Type B pancreatic cell (in vitro differentiated cells): ENCODE measurements at regions not wholly inside any gene's neighbourhood (a gene's known extent, or its start where the extent isn't known, plus 50 kb on each side); places are given as distances from the start of the nearest gene placed in this dataset.
"Not testable (repeated sequence)": the region's sequence is repeated elsewhere in the genome, so short reads cannot be mapped to it uniquely, and the experiment has no call there.

Source experiments
- DNase-seq: peaks from one replicate; pipeline ENCODE4 v3.0.0; 2021; ENCODE audit warnings: mixed read lengths; ENCODE audit not compliant: unreplicated experiment; ENCODE audit errors: extremely low spot score
- H3K27ac Mint-ChIP-seq: 2 replicates; pipeline ENCODE4 v1.8.0; 2021; ENCODE audit warnings: mild to moderate bottlenecking, mixed read lengths
- H3K27me3 Mint-ChIP-seq: 2 replicates; pipeline ENCODE4 v1.8.0; 2021; ENCODE audit warnings: mixed read lengths
- H3K36me3 Mint-ChIP-seq: 2 replicates; pipeline ENCODE4 v1.8.0; 2021; ENCODE audit warnings: mixed read lengths
- H3K4me1 Mint-ChIP-seq: one replicate; pipeline ENCODE4 v1.8.0; 2021; ENCODE audit warnings: mixed read lengths; ENCODE audit not compliant: unreplicated experiment
- H3K4me3 Mint-ChIP-seq: 2 replicates; pipeline ENCODE4 v1.8.0; 2021; ENCODE audit warnings: mild to moderate bottlenecking, mixed read lengths
- H3K9me3 Mint-ChIP-seq: 2 replicates; pipeline ENCODE4 v1.8.0; 2021; ENCODE audit warnings: mixed read lengths
- TF ChIP-seq, protein P1 (sequence below): fragments of 200-600 bp; sonication (generic); conservative IDR thresholded peaks from 2 replicates; pipeline ENCODE4 v1.5.0; 2021; ENCODE audit warnings: antibody characterized with exemption, mild to moderate bottlenecking

DNA sequence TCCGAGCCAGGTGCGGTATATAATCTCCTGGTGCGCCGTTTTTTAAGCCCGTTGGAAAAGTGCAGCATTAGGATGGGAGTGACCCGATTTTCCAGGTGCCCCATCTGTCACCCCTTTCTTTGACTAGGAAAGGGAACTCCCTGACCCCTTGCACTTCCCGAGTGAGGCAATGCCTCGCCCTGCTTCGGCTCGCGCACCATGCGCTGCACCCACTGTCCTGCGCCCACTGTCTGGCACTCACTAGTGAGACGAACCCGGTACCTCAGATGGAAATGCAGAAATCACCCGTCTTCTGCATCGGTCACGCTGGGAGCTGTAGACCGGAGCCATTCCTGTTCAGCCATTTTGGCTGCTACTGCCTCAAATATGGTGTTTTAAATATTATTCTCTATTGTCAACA, 198.0 kb downstream of the MEIS1 start:
- not testable (repeated sequence) for H3K4me1 Mint-ChIP-seq

DNA sequence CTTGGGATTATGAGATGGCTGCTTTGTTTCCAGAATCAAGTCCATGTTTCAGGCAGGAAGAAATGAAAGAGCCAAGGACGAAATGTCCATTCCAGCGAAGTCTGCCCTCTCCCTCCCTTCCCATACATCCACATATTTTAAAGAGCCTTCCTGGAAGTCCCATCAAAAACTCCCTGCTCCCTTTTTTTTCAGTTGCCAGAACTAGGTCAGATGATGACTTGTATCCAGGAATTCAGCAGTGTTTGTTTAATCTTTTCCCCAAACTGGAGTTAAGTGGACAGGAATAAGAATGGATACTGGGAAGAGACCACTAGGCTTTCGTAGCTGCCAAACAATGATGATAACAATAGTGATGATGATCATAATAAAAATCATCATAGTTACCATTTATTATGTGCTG, 198.7 kb downstream of the MEIS1 start:
- H3K4me3 Mint-ChIP-seq, result no peak overlapping the region
- H3K27me3 Mint-ChIP-seq, result no peaks in the 10 kb centered on the region
- H3K9me3 Mint-ChIP-seq, result peaks cover 4% of the 10 kb centered on the region
- H3K36me3 Mint-ChIP-seq, result no peaks in the 10 kb centered on the region
- no peak for DNase-seq
- no peak overlapping the region for H3K27ac Mint-ChIP-seq
- H3K4me1 Mint-ChIP-seq, result no peaks in the 10 kb centered on the region
- TF ChIP-seq, protein P1, sequence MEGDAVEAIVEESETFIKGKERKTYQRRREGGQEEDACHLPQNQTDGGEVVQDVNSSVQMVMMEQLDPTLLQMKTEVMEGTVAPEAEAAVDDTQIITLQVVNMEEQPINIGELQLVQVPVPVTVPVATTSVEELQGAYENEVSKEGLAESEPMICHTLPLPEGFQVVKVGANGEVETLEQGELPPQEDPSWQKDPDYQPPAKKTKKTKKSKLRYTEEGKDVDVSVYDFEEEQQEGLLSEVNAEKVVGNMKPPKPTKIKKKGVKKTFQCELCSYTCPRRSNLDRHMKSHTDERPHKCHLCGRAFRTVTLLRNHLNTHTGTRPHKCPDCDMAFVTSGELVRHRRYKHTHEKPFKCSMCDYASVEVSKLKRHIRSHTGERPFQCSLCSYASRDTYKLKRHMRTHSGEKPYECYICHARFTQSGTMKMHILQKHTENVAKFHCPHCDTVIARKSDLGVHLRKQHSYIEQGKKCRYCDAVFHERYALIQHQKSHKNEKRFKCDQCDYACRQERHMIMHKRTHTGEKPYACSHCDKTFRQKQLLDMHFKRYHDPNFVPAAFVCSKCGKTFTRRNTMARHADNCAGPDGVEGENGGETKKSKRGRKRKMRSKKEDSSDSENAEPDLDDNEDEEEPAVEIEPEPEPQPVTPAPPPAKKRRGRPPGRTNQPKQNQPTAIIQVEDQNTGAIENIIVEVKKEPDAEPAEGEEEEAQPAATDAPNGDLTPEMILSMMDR, result no peak

More for the DNA sequence above, 198.0 kb downstream of the MEIS1 start:
- not testable (repeated sequence) for H3K36me3 Mint-ChIP-seq, DNase-seq, H3K9me3 Mint-ChIP-seq, H3K27ac Mint-ChIP-seq, H3K4me3 Mint-ChIP-seq, H3K27me3 Mint-ChIP-seq

DNA sequence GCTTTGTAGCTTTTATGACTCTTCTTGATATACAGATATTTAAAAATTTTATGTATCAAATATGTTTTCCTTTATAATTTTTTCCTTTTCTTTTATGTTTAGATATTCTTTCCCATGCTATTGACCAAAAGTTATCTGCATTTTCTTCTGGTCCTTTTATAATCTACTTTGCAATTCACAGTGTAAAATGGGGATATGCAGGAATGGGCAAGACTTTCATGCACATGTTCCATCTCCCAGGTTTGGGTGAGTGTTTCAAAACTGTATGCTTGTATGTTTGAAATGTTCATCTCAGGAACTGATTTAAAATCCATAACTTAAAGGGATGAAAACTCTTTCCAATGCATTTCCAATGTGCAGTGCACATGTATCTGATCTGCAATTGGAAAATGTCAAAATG, 199.9 kb downstream of the MEIS1 start:
- H3K27me3 Mint-ChIP-seq, result no peaks in the 10 kb centered on the region
- DNase-seq, result no peak
- no peak overlapping the region for H3K4me3 Mint-ChIP-seq
- H3K27ac Mint-ChIP-seq, result no peak overlapping the region
- no peaks in the 10 kb centered on the region for H3K4me1 Mint-ChIP-seq
- peaks cover 4% of the 10 kb centered on the region for H3K9me3 Mint-ChIP-seq
- TF ChIP-seq, protein P1, result no peak
- no peaks in the 10 kb centered on the region for H3K36me3 Mint-ChIP-seq

DNA sequence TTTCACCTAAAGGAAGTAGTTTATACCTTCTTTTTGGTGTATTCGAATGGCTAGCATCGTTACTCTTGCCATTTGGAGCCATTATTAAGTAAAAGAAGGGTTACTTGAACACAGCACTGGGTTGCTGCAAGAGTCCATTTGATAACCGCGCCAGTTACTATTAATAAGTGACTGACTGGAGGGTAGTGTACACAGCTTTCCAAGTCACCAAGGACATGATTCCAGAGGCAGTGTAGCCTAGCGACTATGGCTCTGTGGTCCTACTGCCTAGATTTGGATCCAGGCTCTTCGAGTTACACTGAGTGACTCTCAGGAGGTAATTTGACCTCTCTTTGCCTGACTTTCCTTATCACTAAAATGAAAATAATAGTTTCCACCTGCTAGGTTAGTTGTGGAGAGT, 206.8 kb downstream of the MEIS1 start:
- Mint-ChIP-seq H3K27ac (no peak overlapping the region), H3K27me3 (no peaks in the 10 kb centered on the region), H3K9me3 (no peaks in the 10 kb centered on the region), H3K4me1 (no peaks in the 10 kb centered on the region), H3K4me3 (no peak overlapping the region), H3K36me3 (no peaks in the 10 kb centered on the region)
- TF ChIP-seq, protein P1, result no peak
- no peak for DNase-seq

DNA sequence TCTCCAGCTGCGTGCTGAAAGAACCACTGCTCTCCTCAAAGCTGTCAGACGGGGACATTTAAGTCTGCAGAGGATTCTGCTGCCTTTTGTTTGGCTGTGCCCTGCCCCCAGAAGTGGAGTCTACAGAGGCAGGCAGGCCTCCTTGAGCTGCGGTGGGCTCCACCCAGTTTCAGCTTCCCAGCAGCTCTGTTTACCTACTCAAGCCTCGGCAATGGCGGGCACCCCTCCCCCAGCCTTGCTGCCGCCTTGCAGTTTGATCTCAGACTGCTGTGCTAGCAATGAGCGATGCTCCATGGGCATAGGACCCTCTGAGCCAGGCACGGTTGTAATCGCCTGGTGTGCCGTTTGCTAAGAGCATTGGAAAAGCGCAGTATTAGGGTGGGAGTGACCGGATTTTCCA, 213.2 kb downstream of the MEIS1 start:
- H3K4me3 Mint-ChIP-seq, H3K9me3 Mint-ChIP-seq, H3K27me3 Mint-ChIP-seq, H3K36me3 Mint-ChIP-seq, H3K27ac Mint-ChIP-seq, H3K4me1 Mint-ChIP-seq, DNase-seq: not testable (repeated sequence)

DNA sequence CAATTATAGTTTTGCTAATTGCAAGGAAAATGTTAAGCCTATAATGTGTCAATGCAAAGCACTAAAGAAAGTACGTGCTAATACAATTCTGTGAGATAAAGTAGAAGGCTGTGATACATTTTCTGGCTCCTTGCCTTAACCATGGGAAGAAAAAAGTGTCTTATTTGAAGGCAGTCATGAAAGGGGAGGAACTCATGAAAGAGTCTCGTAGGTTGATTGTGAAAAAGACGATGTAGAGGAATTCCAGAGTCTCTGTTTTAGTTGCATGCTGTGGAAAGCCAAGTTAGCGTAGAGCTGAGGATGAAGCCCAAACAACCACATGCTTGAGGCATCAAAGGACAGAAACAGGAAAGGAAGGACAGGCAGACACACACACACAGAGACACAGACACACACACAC, 214.1 kb downstream of the MEIS1 start:
- no peak overlapping the region for H3K27ac Mint-ChIP-seq
- H3K27me3 Mint-ChIP-seq, result no peaks in the 10 kb centered on the region

More for the DNA sequence above, 214.1 kb downstream of the MEIS1 start:
- Mint-ChIP-seq H3K36me3 (no peaks in the 10 kb centered on the region), H3K9me3 (peaks cover 3% of the 10 kb centered on the region), H3K4me1 (no peaks in the 10 kb centered on the region), H3K4me3 (no peak overlapping the region)
- no peak for DNase-seq
- TF ChIP-seq, protein P1, result no peak
